H1 (cell line): ENCODE measurements at regions not wholly inside any gene's neighbourhood (a gene's known extent, or its start where the extent isn't known, plus 50 kb on each side); places are given as distances from the start of the nearest gene placed in this dataset.

ENCODE experiments used
- BRCA1 ChIP-seq: IDR thresholded peaks from 2 replicates; pipeline ENCODE4 v1.6.1; 2012; ENCODE audit warnings: low read depth, low read length, improper control_type of control experiment
- SIRT6 ChIP-seq: IDR thresholded peaks from one replicate; pipeline ENCODE4 v1.7.1; 2012; ENCODE audit warnings: low read length, inconsistent platforms
- SRF ChIP-seq: IDR thresholded peaks from 2 replicates; pipeline ENCODE4 v1.6.1; 2011; ENCODE audit warnings: mild to moderate bottlenecking, low read depth, low read length, moderate library complexity
- SUZ12 ChIP-seq: fragments of 200-600 bp; sonication (generic); IDR thresholded peaks from 2 replicates; pipeline ENCODE4 v1.6.1; 2012; ENCODE audit warnings: mild to moderate bottlenecking, inconsistent platforms, low read length, moderate library complexity, mixed read lengths
- TF ChIP-seq, protein P1 (sequence below): IDR thresholded peaks from 2 replicates; pipeline ENCODE4 v1.6.1; 2012; ENCODE audit warnings: inconsistent platforms
- TF ChIP-seq, protein P2 (sequence below): fragments of 300-600 bp; sonication (generic); IDR thresholded peaks from 2 replicates; pipeline ENCODE4 v1.7.1; 2012; ENCODE audit warnings: low read length, moderate library complexity, mild to moderate bottlenecking, inconsistent platforms; ENCODE audit not compliant: insufficient replicate concordance

DNA sequence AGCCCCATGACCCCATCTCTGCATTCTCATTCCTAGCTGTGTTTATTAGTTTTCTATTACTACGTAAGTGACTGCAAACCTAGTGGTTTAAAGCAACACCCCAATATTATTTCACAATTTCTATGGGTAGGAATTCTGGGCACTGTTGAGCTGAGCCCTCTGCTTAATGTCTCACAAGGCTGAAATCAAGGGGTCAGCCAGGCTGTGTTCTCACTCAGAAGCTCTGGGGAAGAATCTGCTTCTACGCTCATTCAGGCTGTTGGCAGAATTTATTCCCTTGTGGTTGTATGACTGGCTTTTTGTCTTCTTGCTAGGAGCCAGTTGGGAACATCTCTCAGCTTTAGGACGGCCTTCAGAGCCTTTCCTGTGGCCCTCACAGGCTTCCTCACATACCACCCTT, 181.0 kb downstream of the GIPC2 start (continued):
- TF ChIP-seq BRCA1 (no peak), SRF (no peak), SIRT6 (no peak), SUZ12 (no peak)
- TF ChIP-seq, protein P1, sequence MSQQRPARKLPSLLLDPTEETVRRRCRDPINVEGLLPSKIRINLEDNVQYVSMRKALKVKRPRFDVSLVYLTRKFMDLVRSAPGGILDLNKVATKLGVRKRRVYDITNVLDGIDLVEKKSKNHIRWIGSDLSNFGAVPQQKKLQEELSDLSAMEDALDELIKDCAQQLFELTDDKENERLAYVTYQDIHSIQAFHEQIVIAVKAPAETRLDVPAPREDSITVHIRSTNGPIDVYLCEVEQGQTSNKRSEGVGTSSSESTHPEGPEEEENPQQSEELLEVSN, result no peak
- TF ChIP-seq, protein P2, sequence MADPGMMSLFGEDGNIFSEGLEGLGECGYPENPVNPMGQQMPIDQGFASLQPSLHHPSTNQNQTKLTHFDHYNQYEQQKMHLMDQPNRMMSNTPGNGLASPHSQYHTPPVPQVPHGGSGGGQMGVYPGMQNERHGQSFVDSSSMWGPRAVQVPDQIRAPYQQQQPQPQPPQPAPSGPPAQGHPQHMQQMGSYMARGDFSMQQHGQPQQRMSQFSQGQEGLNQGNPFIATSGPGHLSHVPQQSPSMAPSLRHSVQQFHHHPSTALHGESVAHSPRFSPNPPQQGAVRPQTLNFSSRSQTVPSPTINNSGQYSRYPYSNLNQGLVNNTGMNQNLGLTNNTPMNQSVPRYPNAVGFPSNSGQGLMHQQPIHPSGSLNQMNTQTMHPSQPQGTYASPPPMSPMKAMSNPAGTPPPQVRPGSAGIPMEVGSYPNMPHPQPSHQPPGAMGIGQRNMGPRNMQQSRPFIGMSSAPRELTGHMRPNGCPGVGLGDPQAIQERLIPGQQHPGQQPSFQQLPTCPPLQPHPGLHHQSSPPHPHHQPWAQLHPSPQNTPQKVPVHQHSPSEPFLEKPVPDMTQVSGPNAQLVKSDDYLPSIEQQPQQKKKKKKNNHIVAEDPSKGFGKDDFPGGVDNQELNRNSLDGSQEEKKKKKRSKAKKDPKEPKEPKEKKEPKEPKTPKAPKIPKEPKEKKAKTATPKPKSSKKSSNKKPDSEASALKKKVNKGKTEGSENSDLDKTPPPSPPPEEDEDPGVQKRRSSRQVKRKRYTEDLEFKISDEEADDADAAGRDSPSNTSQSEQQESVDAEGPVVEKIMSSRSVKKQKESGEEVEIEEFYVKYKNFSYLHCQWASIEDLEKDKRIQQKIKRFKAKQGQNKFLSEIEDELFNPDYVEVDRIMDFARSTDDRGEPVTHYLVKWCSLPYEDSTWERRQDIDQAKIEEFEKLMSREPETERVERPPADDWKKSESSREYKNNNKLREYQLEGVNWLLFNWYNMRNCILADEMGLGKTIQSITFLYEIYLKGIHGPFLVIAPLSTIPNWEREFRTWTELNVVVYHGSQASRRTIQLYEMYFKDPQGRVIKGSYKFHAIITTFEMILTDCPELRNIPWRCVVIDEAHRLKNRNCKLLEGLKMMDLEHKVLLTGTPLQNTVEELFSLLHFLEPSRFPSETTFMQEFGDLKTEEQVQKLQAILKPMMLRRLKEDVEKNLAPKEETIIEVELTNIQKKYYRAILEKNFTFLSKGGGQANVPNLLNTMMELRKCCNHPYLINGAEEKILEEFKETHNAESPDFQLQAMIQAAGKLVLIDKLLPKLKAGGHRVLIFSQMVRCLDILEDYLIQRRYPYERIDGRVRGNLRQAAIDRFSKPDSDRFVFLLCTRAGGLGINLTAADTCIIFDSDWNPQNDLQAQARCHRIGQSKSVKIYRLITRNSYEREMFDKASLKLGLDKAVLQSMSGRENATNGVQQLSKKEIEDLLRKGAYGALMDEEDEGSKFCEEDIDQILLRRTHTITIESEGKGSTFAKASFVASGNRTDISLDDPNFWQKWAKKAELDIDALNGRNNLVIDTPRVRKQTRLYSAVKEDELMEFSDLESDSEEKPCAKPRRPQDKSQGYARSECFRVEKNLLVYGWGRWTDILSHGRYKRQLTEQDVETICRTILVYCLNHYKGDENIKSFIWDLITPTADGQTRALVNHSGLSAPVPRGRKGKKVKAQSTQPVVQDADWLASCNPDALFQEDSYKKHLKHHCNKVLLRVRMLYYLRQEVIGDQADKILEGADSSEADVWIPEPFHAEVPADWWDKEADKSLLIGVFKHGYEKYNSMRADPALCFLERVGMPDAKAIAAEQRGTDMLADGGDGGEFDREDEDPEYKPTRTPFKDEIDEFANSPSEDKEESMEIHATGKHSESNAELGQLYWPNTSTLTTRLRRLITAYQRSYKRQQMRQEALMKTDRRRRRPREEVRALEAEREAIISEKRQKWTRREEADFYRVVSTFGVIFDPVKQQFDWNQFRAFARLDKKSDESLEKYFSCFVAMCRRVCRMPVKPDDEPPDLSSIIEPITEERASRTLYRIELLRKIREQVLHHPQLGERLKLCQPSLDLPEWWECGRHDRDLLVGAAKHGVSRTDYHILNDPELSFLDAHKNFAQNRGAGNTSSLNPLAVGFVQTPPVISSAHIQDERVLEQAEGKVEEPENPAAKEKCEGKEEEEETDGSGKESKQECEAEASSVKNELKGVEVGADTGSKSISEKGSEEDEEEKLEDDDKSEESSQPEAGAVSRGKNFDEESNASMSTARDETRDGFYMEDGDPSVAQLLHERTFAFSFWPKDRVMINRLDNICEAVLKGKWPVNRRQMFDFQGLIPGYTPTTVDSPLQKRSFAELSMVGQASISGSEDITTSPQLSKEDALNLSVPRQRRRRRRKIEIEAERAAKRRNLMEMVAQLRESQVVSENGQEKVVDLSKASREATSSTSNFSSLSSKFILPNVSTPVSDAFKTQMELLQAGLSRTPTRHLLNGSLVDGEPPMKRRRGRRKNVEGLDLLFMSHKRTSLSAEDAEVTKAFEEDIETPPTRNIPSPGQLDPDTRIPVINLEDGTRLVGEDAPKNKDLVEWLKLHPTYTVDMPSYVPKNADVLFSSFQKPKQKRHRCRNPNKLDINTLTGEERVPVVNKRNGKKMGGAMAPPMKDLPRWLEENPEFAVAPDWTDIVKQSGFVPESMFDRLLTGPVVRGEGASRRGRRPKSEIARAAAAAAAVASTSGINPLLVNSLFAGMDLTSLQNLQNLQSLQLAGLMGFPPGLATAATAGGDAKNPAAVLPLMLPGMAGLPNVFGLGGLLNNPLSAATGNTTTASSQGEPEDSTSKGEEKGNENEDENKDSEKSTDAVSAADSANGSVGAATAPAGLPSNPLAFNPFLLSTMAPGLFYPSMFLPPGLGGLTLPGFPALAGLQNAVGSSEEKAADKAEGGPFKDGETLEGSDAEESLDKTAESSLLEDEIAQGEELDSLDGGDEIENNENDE, result no peak
